ENCODE measurements at regions not wholly inside any gene's neighbourhood (a gene's known extent, or its start where the extent isn't known, plus 50 kb on each side); places are given as distances from the start of the nearest gene placed in this dataset.
A peak's percentile ranks its signal among the peaks of the same experiment; 100 is the strongest.
"Not testable (repeated sequence)": the region's sequence is repeated elsewhere in the genome, so short reads cannot be mapped to it uniquely, and the experiment has no call there.

DNA sequence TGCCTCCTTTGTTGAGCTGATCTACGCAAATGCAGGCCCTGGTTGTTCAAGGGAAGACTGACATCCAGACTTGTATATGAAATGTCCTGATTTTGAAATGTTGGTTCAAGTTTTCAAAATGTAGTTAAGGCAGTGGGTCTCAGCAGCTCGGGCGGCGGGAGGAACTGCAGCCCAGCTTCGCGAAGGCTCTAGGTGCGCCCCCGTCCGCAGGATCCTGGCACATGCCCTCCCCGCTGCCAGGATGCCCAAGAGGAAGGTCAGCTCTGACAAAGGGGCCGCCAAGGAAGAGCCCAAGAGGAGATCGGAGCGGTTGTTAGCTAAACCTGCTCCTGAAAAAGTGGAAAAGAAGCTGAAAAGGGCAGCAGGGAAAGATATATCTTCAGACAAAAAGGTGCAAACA, 1310.1 kb downstream of the ADGRL3 start:
- FAIRE-seq: no peak

DNA sequence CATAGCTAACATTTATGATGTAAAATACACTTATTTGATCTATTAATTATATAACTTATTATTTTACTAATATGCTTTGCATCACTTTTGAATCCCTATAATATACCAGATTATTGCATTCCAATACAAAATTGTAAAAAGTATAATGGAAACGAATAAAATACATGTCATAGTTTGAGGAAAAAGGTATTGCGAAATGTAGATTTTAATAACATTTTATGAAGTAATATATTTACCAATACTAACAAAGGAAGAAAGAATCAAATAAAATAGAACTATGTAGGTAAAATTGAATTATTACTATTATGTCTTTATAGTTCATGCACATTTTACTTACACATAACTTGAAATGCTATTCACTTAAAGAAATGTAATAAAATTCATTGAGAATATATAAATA, 1300.2 kb downstream of the ADGRL3 start:
- peak; percentile 3 for FAIRE-seq

DNA sequence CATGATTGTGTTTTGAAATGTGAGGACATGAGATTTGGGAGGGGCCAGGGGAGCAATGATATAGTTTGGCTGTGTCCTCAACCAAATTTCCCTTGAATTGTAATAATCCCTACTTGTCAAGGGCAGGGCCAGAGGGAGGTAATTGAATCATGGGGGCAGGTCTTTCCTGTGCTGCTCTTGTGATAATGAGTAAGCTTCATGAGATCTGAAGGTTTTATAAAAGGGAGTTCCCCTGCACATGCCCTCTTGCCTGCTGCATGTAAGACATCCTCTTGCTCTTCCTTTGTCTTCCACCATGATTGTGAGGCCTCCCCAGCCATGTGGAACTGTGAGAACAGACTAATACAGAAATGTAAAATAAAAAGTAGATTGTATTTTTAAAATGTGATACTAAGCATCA, 1294.9 kb downstream of the ADGRL3 start:
- FAIRE-seq: no peak

DNA sequence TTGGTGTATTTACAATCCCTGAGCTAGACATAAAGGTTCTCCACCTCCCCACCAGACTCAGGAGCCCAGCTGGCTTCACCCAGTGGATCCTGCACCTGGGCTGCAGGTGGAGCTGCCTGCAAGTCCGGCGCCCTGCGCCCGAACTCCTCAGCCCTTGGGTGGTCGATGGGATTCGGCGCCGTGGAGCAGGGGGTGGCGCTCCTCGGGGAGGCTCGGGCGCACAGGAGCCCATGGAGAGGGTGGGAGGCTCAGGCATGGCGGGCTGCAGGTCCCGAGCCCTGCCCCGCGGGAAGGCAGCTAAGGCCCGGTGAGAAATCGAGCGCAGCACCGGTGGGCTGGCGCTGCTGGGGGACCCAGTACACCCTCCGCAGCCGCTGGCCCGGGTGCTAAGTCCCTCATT, 1291.6 kb downstream of the ADGRL3 start:
- FAIRE-seq: not testable (repeated sequence)

DNA sequence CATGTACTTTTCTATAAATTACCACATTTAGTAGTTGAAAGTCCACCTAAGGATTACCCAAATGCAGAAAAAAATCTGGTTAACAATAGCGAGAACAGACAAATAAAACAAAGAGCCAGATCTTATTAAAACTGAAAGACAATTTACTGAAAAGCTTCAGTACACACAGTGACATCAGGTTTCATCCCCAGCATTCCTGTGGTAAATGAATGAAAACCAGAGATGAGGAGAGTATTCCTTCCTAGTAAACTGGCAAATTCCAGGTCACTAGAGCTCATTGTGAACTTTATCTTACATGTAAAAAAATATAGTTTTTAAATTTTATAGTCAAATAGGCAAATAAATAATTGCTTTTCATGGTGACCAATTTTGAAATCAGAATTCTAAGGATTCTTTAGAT, 1290.5 kb downstream of the ADGRL3 start:
- FAIRE-seq: no peak

DNA sequence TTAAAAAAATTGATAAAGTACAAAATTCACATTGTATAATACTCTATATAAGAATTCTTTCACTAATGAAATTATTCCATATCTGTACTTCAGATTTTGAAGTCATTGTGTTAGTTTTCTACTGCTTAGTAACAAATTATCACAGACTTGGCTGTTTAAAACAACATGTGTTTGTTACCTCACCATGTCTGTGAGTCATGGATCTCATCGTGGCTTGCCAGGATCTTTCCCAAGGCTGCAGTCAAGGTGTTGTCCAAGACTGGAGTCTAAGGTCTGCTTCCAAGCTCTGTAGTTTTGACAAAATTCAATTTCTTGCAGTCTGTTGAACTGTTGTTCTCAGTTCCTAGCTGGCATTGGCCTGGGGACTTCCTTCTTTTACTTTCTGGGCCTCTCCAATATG, 1286.9 kb downstream of the ADGRL3 start:
- FAIRE-seq: no peak

DNA sequence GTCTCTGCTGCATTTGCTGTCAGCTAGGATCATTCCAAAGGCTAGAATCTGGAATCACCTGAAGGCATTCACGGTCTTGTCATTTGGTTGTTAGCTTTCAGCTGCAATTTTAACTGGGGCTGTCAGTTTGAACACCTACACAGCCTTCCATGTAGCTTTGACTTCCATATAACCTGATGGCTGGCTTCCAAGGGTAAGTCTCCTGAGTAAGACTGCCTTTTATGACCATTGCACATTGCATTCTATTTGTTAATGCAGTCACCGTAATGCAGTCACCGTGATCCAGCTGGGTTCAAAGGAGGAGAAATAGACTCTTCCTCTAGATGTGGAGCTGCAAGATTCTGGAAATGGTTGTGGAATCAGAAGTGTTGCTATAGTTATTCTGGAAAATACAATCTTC, 1284.2 kb downstream of the ADGRL3 start:
- FAIRE-seq: no peak

DNA sequence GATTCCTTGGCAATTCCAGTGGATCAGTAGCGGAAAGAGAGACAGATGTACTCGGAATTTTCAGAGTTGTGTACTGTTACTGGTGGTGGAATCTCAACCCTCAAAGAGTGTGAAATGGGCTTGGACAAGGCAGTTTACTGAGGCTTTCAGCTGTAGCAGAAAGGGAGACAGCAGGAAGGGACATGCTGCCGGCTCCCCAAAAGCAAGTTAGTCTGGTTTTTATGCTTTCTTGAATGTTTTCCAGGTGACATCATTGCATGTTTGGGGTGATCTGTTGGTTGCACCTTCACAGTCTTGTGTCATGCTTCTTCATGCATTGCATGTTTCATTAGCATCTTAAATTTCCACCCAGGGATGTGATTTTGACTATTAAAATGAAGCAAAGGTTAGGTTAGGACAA, 1282.2 kb downstream of the ADGRL3 start:
- no peak for FAIRE-seq

DNA sequence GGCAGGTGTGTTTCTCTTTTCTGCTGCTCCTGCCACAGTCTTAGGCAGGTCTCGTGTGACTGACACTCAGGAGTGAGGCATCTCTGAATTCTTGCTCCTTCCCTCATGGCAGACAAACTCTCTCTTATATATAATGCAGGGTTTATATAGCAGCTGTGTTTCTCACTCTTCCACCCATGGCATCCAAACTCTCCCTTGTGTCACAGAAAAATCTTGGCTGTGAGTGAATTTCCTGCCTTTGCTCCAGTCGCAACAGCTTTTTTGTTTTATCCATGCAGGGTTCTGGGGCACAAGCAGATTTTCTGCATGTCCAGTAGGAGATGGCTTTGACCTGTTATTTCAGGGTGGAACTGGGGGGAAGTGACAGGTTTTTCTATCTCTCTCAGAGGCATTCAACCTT, 1275.5 kb downstream of the ADGRL3 start:
- no peak for FAIRE-seq

DNA sequence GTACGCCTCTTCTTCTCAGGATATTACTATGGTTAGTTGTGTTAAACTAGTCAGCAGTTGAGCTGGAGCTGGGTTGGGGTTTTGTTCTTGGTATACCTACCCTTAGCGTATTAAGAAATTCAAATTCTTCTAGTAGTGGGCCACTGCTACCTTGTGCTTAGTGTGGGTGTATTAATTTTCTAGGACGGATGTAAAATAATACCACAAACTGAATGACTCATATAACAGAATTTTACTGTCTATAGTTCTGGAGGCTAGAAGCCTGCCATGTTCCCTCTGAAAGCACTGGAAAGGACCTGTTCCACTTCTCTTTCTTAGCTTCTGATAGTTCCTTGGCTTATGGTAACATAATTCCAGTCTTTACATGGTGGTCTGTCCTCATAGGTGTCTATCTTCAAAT, 1274.7 kb downstream of the ADGRL3 start:
- FAIRE-seq: no peak

DNA sequence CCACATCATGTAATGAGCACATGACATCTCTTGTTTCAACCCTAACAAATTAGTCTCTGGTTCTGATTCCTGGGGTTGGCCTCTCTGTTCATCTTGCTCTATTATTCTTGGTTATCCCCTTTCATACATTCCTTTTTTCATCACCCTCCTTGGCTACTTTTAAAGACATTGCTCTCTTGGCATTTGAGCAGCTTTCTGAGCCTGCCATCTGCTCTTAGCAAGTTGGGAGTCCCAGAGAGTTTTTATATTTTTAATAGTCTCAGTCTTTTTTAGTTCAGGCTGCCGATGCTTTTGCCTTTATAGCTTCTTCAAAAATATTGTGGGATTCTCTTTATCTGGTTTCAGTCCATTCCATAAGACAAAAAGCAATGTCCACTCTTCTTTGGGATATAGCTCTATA, 1270.9 kb downstream of the ADGRL3 start:
- FAIRE-seq: no peak

DNA sequence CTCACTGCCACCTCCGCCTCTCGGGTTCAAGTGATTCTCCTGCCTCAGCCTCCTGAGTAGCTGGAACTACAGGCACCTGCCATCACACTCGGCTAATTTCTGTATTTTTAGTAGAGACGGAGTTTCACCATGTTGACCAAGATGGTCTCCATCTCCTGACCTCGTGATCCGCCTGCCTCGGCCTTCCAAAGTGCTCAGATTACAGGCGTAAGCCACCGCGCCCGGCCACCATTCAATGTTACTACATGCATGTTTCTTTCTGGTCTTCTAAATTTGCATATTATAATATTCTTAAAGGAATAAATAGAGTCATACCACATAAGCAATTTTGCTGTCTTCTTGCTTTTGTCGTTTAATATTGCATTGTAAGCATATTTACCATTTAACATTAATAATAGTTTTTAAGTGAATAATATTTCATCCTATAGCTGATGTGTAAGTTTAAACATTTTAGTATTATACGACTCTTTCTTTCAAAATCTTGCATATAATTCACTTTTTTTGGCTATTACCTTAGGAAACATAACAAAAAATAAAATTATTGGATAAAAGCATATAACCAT, 1270.4 kb downstream of the ADGRL3 start:
- no peak for FAIRE-seq

DNA sequence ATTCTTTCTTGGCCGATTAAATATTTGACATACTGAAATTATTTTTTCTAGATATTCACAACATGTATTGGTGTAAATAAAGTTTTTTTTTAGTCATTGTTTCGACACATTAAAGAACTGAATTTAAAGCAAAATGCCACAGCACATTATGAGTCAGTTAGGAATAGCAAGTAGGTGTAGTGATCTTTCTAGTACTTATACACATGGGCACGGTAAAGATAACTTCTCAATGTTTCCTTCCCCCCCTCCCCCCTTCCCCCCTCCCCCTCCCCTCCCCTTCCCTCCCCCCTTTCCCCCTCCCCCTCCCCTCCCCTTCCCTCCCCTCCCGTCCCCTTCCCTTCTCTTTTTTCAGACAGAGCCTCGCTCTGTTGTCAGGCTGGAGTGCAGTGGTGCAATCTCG, 1269.9 kb downstream of the ADGRL3 start:
- no peak for FAIRE-seq

DNA sequence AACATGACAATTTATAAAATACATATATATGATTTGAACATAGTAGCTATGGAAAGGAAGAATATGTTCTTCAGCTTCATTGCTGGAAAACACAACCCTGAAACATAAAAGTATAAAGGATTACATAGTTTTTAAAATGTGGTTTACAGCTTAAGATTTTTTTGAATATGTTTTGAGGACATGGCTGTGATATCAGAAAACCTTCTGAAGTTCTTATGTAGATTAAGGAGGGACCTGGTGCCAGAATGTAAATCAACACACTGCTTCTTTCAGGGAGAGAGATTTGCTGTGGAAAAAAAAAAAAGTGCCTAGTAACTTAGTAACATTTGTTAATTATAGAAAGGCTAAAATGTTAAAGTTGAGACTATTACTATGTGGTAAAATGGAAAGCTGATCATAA, 1261.8 kb downstream of the ADGRL3 start:
- no peak for FAIRE-seq

DNA sequence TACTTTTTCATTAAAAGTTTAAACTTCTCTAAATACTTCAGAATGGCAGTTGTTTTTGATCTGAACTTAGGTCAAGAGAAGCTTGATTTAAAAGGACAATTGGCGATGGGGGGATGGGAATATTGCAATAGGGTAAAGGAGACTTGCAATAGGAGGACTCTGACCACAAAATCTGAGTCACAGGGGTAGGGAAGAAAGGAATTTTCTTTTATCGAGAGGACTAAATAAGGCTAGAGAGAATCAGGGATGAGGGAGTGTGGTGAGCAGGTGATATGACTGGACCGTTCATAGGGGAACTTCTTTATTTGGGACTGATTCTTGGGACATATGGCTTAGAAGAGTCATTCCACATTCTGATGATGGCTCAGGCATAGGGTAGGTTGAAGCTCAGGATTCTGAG, 1260.2 kb downstream of the ADGRL3 start:
- FAIRE-seq: no peak

DNA sequence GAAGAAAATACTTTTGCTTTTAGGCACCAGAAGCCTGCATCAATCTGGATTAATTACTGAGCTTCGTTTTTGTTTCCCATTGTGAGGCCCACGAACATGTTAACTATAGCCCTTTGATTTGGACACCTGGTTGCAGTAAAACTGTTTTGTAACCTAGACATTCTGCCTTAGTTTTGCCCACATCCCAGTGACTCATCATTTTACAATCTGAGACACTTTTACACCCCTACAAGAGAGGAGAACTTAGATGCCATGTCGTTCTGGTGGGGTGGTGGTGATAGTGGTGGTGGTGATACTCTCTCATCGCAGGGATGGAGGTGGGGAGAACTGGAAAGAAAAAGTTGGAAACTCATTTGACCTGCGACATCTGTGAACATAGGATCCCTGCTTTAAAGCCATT, 1257.2 kb downstream of the ADGRL3 start:
- no peak for FAIRE-seq

DNA sequence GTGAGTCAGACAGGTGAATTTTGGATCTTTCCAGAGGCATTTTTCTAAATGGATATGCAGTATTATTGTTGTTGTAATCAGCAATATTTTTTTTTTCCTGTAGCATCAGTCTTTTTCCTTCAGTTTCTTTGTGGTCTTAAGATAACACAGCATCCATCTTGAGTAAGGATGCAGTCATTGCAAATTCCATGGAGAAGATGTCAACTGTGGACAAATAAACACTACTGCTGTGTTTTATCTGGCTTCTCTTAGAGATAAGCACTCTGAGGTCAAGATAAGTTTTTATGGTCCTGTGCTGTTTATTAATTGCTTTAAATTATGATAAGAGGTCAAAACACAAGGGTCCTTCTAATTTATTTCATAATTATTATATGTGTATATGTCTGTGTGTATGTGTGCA, 1255.7 kb downstream of the ADGRL3 start:
- FAIRE-seq: no peak

DNA sequence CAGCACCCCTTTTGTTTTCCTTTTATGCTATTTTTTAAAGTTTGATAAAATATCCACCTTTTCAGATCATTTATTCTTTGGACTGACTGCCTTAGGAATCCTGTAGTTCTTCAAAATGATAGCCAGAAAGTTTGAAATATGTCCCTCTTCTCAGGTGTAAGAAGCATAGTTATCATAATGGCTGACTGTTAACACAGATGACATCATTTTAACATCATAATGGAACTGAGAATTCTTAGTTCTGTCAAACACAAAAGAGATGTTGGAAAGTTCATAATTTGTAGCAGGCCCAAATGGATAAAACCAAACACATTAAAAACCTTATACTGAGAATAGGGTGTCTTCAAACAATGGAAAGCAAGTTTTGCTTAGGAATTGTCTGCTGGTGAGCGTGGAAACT, 1254.4 kb downstream of the ADGRL3 start:
- FAIRE-seq: no peak

DNA sequence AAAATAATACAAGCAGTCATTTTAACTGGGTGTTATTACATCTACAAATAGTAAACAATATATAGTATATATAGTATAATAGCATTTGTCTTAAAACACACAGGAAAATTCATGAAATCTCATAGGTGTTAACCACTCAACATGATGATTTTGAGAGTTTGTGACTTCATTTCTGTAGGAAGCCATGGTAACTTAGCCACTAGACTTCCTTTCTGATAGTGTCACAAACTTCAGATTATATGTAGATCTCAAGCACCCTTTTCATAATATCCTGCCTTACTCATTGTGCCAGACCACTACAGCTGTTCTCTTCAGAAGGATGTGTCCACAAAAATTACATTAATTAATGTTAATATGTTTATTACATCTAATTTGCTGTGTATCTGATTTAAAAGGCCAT, 1250.6 kb downstream of the ADGRL3 start:
- no peak for FAIRE-seq

DNA sequence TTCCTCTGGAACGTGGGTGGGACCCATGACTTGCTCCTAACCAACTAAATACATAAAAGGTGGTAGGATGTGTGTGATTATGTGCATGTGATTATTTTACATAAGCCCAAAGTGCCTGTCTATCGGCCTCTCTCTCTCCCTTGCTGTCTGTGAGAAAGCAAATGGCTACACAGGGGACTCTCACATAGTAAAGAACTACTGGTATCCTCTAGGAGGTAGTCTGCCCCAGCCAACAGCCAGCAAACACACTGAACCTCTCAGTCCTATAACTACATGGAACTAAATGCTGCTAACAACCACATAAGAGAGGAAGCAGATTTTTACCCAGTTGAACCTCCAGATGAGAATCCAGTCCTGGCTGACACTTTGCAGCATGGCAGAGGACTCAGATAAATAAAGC, 1249.4 kb downstream of the ADGRL3 start:
- no peak for FAIRE-seq

DNA sequence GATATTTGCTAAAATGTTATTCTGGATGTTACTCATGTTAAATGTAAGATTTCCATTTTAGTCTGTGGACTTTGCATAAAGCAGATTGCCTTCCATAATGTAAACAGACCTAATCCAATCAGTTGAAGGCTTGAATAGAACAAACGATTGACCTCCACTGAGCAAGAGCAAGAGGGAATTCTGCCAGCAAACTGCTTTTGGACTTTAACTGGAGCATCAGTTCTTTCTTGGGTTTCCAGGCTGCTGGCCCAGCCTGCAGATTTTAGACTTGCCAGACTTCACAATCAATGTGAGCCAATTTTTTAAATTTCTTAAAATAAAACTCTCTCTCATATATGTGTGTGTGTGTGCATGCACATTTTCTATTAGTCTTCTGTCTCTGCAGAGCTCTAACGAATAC, 1248.8 kb downstream of the ADGRL3 start:
- FAIRE-seq: no peak

DNA sequence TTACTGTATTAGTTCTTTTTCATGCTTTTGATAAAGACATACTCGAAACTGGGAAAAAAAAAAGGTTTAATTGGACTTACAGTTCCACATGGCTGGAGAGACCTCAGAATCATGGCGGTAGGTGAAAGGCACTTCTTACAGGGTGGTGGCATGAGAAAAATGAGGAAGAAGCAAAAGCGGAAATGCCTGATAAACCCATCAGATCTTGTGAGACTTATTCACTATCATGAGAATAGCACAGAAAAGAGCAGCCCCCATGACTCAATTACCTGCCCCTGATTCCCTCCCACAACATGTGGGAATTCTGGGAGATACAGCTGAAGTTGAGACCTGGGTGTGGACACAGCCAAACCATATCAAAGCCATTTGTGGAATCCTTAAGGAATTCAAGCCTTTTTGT, 1238.9 kb downstream of the ADGRL3 start:
- FAIRE-seq: no peak

DNA sequence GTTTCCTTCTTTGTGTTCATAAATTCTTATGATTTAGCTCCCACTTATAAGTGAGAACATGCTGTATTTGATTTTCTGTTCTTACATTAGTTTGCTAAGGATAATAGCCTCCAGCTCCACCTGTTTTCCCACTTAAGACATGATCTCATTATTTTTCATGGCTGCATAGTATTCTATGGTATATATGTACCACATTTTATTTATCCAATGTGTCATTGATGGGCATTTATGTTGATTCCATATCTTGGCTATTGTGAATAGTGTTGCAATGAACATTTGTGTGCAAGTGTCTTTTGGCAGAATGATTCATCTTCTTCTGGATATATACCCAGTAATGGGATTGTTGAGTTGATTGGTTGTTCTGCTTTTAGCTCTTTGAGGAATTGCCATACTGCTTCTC, 1234.8 kb downstream of the ADGRL3 start:
- no peak for FAIRE-seq

DNA sequence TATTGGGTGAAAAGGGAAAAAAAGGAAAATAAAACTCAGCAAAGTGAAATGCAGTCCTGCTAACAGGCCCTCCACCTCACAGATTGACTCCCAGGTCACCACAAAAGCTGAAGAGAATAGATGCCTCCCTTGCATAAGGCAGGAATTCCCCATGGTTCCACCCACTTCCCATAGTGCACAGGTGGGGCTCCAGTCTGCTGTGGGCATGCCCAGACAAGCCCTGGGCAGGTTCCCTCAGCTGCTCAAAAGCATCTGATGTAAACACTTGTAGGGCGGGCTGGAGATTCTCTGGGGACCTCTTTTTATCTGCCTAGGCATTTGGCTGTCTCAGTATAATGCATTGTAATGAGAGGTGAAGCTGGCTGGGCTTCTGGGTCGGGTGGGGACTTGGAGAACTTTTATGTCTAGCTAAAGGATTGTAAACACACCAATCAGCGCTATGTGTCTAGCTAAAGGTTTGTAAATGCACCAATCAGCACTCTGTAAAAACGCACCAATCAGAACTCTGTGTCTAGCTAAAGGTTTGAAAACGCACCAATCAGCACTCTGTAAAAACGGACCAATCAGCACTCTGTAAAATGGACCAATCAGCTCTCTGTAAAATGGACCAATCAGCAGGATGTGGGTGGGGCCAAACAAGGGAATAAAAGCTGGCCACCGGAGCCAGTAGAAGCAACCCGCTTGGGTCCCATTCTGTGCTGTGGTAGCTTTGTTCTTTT, 1231.5 kb downstream of the ADGRL3 start:
- FAIRE-seq: not testable (repeated sequence)

DNA sequence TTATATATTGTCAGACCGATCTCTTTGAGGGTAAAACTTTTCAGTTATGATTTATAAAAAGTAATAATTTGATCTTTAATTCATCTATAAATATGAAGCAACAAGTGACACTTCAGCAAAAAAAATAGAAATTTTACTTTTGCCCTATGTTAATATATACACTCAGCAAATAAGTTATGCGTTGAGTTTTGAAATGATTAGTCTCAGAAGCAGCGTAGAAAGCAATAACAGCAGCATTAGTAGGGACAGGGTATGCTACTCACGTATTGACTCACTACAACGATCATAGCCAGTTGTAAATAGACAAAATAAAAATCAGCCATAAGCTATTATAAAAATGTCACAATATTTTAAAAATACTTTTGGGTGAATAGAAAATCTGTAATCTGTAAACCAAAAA, 1229.2 kb downstream of the ADGRL3 start:
- no peak for FAIRE-seq
